Activated B cell treated with CpG ODN at 0.5 μM for 24 hours (primary cell): ENCODE measurements at regions not wholly inside any gene's neighbourhood (a gene's known extent, or its start where the extent isn't known, plus 50 kb on each side); places are given as distances from the start of the nearest gene placed in this dataset.

Experiments used
- ATAC-seq: fragments of 200-7000 bp; cut with Tn5 transposase; one replicate; pipeline ENCODE4 v1.10.0; 2021; ENCODE audit warnings: low read depth, mild to moderate bottlenecking, moderate library complexity
- CTCF ChIA-PET: fragments of 350-600 bp; sonication (Branson Sonifier 250); formaldehyde crosslinking; loops from one replicate; lab custom pipeline; 2021; ENCODE audit warnings: antibody characterized with exemption; lab: Charles Lee
- POLR2A ChIA-PET: fragments of 350-600 bp; sonication (Branson Sonifier 250); formaldehyde crosslinking; loops from one replicate; lab custom pipeline; 2021; ENCODE audit warnings: antibody characterized with exemption; lab: Charles Lee
- DNase-seq: peaks from one replicate; pipeline ENCODE4 v3.0.0; 2022
- H3K27ac Mint-ChIP-seq: one replicate; pipeline ENCODE4 v1.8.0; 2020; ENCODE audit warnings: mixed read lengths
- H3K27me3 Mint-ChIP-seq: one replicate; pipeline ENCODE4 v1.8.0; 2021; ENCODE audit warnings: mixed read lengths
- H3K36me3 Mint-ChIP-seq: one replicate; pipeline ENCODE4 v1.8.0; 2021; ENCODE audit warnings: low read depth, mixed read lengths
- H3K4me1 Mint-ChIP-seq: one replicate; pipeline ENCODE4 v1.8.0; 2021; ENCODE audit warnings: mixed read lengths
- H3K4me3 Mint-ChIP-seq: one replicate; pipeline ENCODE4 v1.8.0; 2020; ENCODE audit warnings: mild to moderate bottlenecking, mixed read lengths
- H3K9me3 Mint-ChIP-seq: one replicate; pipeline ENCODE4 v1.8.0; 2020; ENCODE audit warnings: mixed read lengths
- intact Hi-C: fragments of 100-400 bp; cut with micrococcal nuclease; formaldehyde crosslinking; loops from one replicate; pipeline ENCODE4 v1.15.1; 2024
- TF ChIP-seq, protein P1 (sequence below): fragments of 200-600 bp; IDR thresholded peaks from one replicate; pipeline ENCODE4 v1.8.0; 2022; ENCODE audit warnings: antibody characterized with exemption, mild to moderate bottlenecking

DNA sequence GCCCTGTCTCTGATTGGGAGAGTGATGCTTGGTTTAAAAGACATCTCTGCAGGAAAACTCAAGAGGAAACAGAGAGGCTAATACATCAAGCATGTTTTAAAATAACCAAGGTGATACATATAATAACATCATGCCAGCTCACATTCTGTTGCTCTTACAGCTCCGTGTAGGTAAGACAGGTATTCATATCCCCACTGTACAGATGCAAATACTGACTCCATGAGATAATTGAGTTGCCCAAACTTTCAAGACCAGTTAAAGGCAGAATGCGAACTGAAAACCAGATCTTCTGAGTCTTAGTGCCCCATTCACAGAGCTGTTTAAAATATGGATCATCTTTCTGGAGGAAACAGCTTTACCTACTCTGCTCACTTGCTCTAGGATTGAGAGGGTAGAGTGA is 214.0 kb downstream of the PIK3R1 start:
- CTCF ChIA-PET = interaction anchor here (1.2 kb wide), 1 partner anchor 143 kb away, joined by 4 read pairs; no protein-coding TSS in a partner anchor
- Mint-ChIP-seq H3K4me1 (peaks cover 31% of the 10 kb centered on the region), H3K4me3 (no peak overlapping the region), H3K27ac (no peak overlapping the region), H3K27me3 (no peaks in the 10 kb centered on the region), H3K9me3 (no peaks in the 10 kb centered on the region), H3K36me3 (no peaks in the 10 kb centered on the region)
- POLR2A ChIA-PET = no interaction called here
- ATAC-seq (no peak), DNase-seq (no peak)
- TF ChIP-seq, protein P1, sequence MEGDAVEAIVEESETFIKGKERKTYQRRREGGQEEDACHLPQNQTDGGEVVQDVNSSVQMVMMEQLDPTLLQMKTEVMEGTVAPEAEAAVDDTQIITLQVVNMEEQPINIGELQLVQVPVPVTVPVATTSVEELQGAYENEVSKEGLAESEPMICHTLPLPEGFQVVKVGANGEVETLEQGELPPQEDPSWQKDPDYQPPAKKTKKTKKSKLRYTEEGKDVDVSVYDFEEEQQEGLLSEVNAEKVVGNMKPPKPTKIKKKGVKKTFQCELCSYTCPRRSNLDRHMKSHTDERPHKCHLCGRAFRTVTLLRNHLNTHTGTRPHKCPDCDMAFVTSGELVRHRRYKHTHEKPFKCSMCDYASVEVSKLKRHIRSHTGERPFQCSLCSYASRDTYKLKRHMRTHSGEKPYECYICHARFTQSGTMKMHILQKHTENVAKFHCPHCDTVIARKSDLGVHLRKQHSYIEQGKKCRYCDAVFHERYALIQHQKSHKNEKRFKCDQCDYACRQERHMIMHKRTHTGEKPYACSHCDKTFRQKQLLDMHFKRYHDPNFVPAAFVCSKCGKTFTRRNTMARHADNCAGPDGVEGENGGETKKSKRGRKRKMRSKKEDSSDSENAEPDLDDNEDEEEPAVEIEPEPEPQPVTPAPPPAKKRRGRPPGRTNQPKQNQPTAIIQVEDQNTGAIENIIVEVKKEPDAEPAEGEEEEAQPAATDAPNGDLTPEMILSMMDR = no peak
- intact Hi-C loops = no loop called here

DNA sequence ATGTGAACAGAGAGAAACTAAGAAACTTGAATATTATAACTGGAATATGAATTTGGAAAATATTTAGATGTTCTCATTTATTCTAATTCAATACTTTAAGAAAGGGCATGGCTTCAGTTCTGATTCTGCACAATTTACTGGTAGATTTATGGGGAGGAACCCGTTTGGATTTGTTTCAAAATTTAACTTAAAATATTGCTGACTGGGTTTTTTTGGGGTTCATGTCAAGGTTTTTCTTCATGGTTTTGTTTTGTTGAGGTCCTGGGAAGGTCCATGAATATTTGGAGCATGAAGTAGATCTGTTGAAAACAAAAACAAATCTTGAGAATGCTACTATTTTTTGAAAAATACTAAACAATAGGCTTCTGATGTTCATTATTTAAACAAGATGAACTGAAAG is 214.7 kb downstream of the PIK3R1 start:
- no peaks in the 10 kb centered on the region for H3K36me3 Mint-ChIP-seq
- CTCF ChIA-PET = interaction anchor here (1.2 kb wide), 1 partner anchor 144 kb away, joined by 4 read pairs; no protein-coding TSS in a partner anchor
- no peaks in the 10 kb centered on the region for H3K9me3 Mint-ChIP-seq
- H3K27ac Mint-ChIP-seq = no peak overlapping the region
- ATAC-seq (no peak), DNase-seq (no peak)
- POLR2A ChIA-PET = no interaction called here
- TF ChIP-seq, protein P1 = no peak
- no peak overlapping the region for H3K4me3 Mint-ChIP-seq
- no peaks in the 10 kb centered on the region for H3K27me3 Mint-ChIP-seq
- peaks cover 34% of the 10 kb centered on the region for H3K4me1 Mint-ChIP-seq
- intact Hi-C loops = loop anchor here (5.0 to 10.0 kb wide), 3 partner anchors 1208 to 1428 kb away; partner anchors contain the start of gene CD180

DNA sequence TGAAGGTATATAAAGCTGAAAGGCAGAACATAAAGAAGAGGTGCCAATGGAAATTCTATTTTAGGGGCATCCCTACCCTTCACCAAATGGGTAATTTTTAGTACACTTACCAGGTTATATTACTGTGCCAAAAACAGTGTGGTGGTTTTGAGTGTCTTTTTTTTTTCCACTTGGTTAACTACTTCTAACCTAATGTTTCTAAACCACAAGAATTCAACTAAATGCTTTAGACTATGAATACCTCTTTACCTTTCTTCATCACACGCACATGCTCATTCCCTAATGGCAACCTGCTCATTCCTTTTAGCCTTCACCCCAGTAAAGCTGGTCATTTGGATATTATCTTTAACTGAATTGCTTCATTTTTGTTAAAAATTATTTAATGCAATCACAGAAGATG is 215.6 kb downstream of the PIK3R1 start:
- no peak overlapping the region for H3K27ac Mint-ChIP-seq
- DNase-seq (no peak), ATAC-seq (no peak)
- H3K27me3 Mint-ChIP-seq = no peaks in the 10 kb centered on the region
- no peaks in the 10 kb centered on the region for H3K36me3 Mint-ChIP-seq
- no peak overlapping the region for H3K4me3 Mint-ChIP-seq
- ChIA-PET POLR2A (interaction anchor here (0.7 kb wide), 1 partner anchor 16 kb away, joined by 3 read pairs; no protein-coding TSS in a partner anchor), CTCF (interaction anchor here (1.1 kb wide), 1 partner anchor 145 kb away, joined by 3 read pairs; no protein-coding TSS in a partner anchor)
- no peaks in the 10 kb centered on the region for H3K9me3 Mint-ChIP-seq
- TF ChIP-seq, protein P1 = no peak
- intact Hi-C loops = loop anchor here (5.0 to 10.0 kb wide), 3 partner anchors 1209 to 1429 kb away; partner anchors contain the start of gene CD180
- H3K4me1 Mint-ChIP-seq = peaks cover 39% of the 10 kb centered on the region

DNA sequence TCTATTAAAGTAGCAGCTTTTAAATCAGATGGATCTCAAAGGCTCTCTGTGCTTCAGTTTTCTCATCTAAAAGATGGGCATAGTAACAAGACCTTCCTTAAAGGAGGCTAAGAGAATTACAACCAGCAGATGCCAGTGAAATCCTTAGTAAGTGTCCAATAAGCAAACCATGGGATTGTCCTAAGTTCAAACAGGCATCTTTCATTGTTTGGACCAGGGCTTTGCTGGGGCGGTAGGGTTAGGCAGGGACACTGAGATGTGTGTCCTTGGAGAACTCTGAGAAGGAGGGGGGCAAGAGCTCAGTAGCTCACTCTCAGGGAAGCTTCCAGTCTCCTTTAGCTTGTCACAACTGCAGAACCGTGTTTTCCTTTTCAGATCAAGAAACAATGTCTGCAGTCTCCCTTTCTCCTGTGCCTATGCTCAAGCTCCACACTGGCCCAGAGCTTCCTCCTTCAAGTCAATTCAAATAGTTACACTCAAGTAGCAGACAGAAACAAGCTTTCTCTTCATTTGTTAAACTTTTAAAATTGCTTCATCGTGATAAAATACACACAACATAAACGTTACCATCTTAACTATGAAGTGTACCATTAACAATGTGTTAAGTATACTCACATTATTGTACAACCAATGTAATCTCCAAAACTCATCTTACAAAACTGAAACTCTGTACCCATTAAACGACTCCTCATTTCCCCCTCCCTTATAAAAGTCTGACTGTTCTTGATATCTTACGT is 216.2 kb downstream of the PIK3R1 start:
- Mint-ChIP-seq H3K27me3 (no peaks in the 10 kb centered on the region), H3K4me3 (no peak overlapping the region), H3K27ac (no peak overlapping the region), H3K4me1 (peaks cover 39% of the 10 kb centered on the region), H3K9me3 (no peaks in the 10 kb centered on the region), H3K36me3 (no peaks in the 10 kb centered on the region)
- DNase-seq = no peak
- ATAC-seq = no peak
- intact Hi-C loops = loop anchor here (5.0 to 10.0 kb wide), 3 partner anchors 1209 to 1429 kb away; partner anchors contain the start of gene CD180
- ChIA-PET POLR2A (interaction anchor here (0.6 kb wide), 1 partner anchor 1884 kb away, joined by 3 read pairs; no protein-coding TSS in a partner anchor), CTCF (interaction anchor here (1.1 kb wide), 1 partner anchor 145 kb away, joined by 3 read pairs; no protein-coding TSS in a partner anchor)
- TF ChIP-seq, protein P1 = no peak

DNA sequence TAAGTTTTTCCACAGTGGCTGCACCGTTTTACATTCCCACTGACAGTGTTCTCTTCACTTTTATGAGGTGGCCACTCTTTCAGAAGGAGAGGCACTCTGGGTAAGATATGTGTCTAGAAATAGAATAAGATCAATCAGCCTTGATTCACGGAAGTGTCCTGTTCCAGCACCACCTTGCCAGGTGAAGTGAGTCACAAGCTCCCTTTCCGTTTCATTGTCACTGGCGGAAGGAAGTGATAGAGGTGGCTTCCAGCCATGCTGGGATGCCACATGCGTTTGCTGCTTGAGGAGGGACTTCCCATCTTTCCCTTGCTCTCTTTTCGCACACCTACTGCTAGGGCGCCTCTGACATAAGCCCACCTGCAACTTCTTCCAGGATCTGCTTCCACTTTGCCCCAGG is 217.1 kb downstream of the PIK3R1 start:
- H3K27me3 Mint-ChIP-seq = no peaks in the 10 kb centered on the region
- DNase-seq = no peak
- POLR2A ChIA-PET = no interaction called here
- intact Hi-C loops = loop anchor here (5.0 to 10.0 kb wide), 3 partner anchors 1210 to 1430 kb away; partner anchors contain the start of gene CD180
- ATAC-seq = no peak
- no peaks in the 10 kb centered on the region for H3K36me3 Mint-ChIP-seq
- no peaks in the 10 kb centered on the region for H3K9me3 Mint-ChIP-seq
- peak overlapping the region; percentile 21 for H3K27ac Mint-ChIP-seq
- H3K4me3 Mint-ChIP-seq = no peak overlapping the region
- H3K4me1 Mint-ChIP-seq = peaks cover 39% of the 10 kb centered on the region
- TF ChIP-seq, protein P1 = no peak
- CTCF ChIA-PET = interaction anchor here (1.0 kb wide), 1 partner anchor 19 kb away, joined by 3 read pairs; no protein-coding TSS in a partner anchor
